H9 (cell line): ENCODE measurements at regions not wholly inside any gene's neighbourhood (a gene's known extent, or its start where the extent isn't known, plus 50 kb on each side); places are given as distances from the start of the nearest gene placed in this dataset.

Experiments
- DNase-seq: peaks from one replicate; pipeline ENCODE4 v3.0.0-alpha.2; 2017
- H2AFZ ChIP-seq: one replicate; pipeline ENCODE4 v1.6.1; 2013; ENCODE audit warnings: mild to moderate bottlenecking, low read length, control low read depth, moderate library complexity
- H2AK5ac ChIP-seq: 2 replicates; pipeline ENCODE4 v1.6.1; 2013; ENCODE audit warnings: low read length, control low read depth, mixed read lengths; ENCODE audit not compliant: insufficient read length
- H2BK120ac ChIP-seq: one replicate; pipeline ENCODE4 v1.6.1; 2013; ENCODE audit warnings: low read depth, mild to moderate bottlenecking, low read length, control low read depth, inconsistent platforms; ENCODE audit not compliant: poor library complexity, severe bottlenecking
- H2BK12ac ChIP-seq: 2 replicates; pipeline ENCODE4 v1.6.1; 2013; ENCODE audit warnings: low read length, control low read depth, mixed read lengths, low read depth; ENCODE audit not compliant: insufficient read length
- H2BK15ac ChIP-seq: 2 replicates; pipeline ENCODE4 v1.6.1; 2013; ENCODE audit warnings: low read depth, low read length, control low read depth
- H2BK20ac ChIP-seq: one replicate; pipeline ENCODE4 v1.6.1; 2013; ENCODE audit warnings: low read depth, mild to moderate bottlenecking, low read length, control low read depth, inconsistent platforms; ENCODE audit not compliant: poor library complexity, severe bottlenecking
- H2BK5ac ChIP-seq: 2 replicates; pipeline ENCODE4 v1.6.1; 2013; ENCODE audit warnings: low read length, control low read depth, mixed read lengths; ENCODE audit not compliant: insufficient read length
- H3K14ac ChIP-seq: 2 replicates; pipeline ENCODE4 v1.6.1; 2013; ENCODE audit warnings: low read length, control low read depth; ENCODE audit not compliant: insufficient read depth
- H3K18ac ChIP-seq: 2 replicates; pipeline ENCODE4 v1.6.1; 2013; ENCODE audit warnings: low read depth, mild to moderate bottlenecking, mixed read lengths, low read length, control low read depth; ENCODE audit not compliant: insufficient read length
- H3K23ac ChIP-seq: 2 replicates; pipeline ENCODE4 v1.6.1; 2013; ENCODE audit warnings: low read length, control low read depth, mixed read lengths, low read depth; ENCODE audit not compliant: insufficient read length
- H3K23me2 ChIP-seq: 2 replicates; pipeline ENCODE4 v1.6.1; 2013; ENCODE audit warnings: low read depth, mild to moderate bottlenecking, mixed read lengths, low read length, control low read depth; ENCODE audit not compliant: insufficient read length, poor library complexity, severe bottlenecking
- H3K27ac ChIP-seq: 2 replicates; pipeline ENCODE4 v1.5.1; 2013; ENCODE audit warnings: low read length, control low read depth, mixed read lengths, low read depth; ENCODE audit not compliant: insufficient read length
- H3K27me3 ChIP-seq: 2 replicates; pipeline ENCODE4 v1.6.1; 2013; ENCODE audit warnings: low read length, control low read depth, inconsistent platforms; ENCODE audit not compliant: insufficient read depth
- H3K4ac ChIP-seq: 2 replicates; pipeline ENCODE4 v1.6.1; 2013; ENCODE audit warnings: low read depth, mild to moderate bottlenecking, control low read depth, inconsistent platforms, low read length, moderate library complexity
- H3K4me1 ChIP-seq: 2 replicates; pipeline ENCODE4 v1.6.1; 2013; ENCODE audit warnings: low read length, control low read depth, inconsistent platforms; ENCODE audit not compliant: insufficient read depth
- H3K4me2 ChIP-seq: 2 replicates; pipeline ENCODE4 v1.6.1; 2013; ENCODE audit warnings: low read length, control low read depth, mixed read lengths; ENCODE audit not compliant: insufficient read length, insufficient read depth
- H3K56ac ChIP-seq: 2 replicates; pipeline ENCODE4 v1.6.1; 2013; ENCODE audit warnings: low read depth, mild to moderate bottlenecking, mixed read lengths, low read length, control low read depth; ENCODE audit not compliant: insufficient read length
- H3K79me1 ChIP-seq: 2 replicates; pipeline ENCODE4 v1.6.1; 2013; ENCODE audit warnings: low read depth, mild to moderate bottlenecking, moderate library complexity, low read length, control low read depth, inconsistent platforms; ENCODE audit not compliant: insufficient read depth, poor library complexity, severe bottlenecking
- H3K79me2 ChIP-seq: 2 replicates; pipeline ENCODE4 v1.6.1; 2013; ENCODE audit warnings: low read length, control low read depth, inconsistent platforms; ENCODE audit not compliant: insufficient read depth
- H3K9ac ChIP-seq: 2 replicates; pipeline ENCODE4 v1.6.1; 2013; ENCODE audit warnings: low read length, control low read depth, mixed read lengths; ENCODE audit not compliant: insufficient read length; ENCODE audit errors: extremely low read depth
- H3K9me3 ChIP-seq: one replicate; pipeline ENCODE4 v1.6.1; 2013; ENCODE audit warnings: low read depth, low read length, inconsistent platforms; ENCODE audit not compliant: control insufficient read depth
- H3T11ph ChIP-seq: one replicate; pipeline ENCODE4 v1.6.1; 2013; ENCODE audit warnings: mild to moderate bottlenecking, low read length, control low read depth, inconsistent platforms
- H4K20me1 ChIP-seq: one replicate; pipeline ENCODE4 v1.6.1; 2013; ENCODE audit not compliant: control insufficient read depth, insufficient read length, insufficient read depth
- H4K5ac ChIP-seq: 2 replicates; pipeline ENCODE4 v1.6.1; 2013; ENCODE audit warnings: low read depth, mild to moderate bottlenecking, mixed read lengths, low read length, control low read depth; ENCODE audit not compliant: insufficient read length
- H4K8ac ChIP-seq: replicated peaks from 2 replicates; pipeline ENCODE4 v1.6.1; 2013; ENCODE audit warnings: low read length, control low read depth, mixed read lengths, low read depth; ENCODE audit not compliant: insufficient read length
- H4K91ac ChIP-seq: 2 replicates; pipeline ENCODE4 v1.6.1; 2013; ENCODE audit warnings: low read depth, mild to moderate bottlenecking, moderate library complexity, mixed read lengths, low read length, control low read depth; ENCODE audit not compliant: insufficient read length
- H3K27ac Mint-ChIP-seq, 3 experiments: 2 replicates in 2 of 3; 3 replicates in 1 of 3; pipeline ENCODE4 v1.8.0; 2020 to 2021; ENCODE audit warnings: mixed read lengths in 3 of 3, mild to moderate bottlenecking in 1 of 3, moderate library complexity in 1 of 3
- H3K27me3 Mint-ChIP-seq: 2 replicates; pipeline ENCODE4 v1.8.0; 2021; ENCODE audit warnings: low read depth, mild to moderate bottlenecking, moderate library complexity, mixed read lengths
- H3K36me3 Mint-ChIP-seq, 3 experiments: 2 replicates in 2 of 3; 3 replicates in 1 of 3; pipeline ENCODE4 v1.8.0; 2020 to 2021; ENCODE audit warnings: low read depth in 3 of 3, mixed read lengths in 3 of 3; ENCODE audit not compliant: insufficient read depth in 1 of 3
- H3K4me1 Mint-ChIP-seq, 2 experiments: 2 replicates each; pipeline ENCODE4 v1.8.0; 2020; ENCODE audit warnings: mixed read lengths in 2 of 2
- H3K4me3 Mint-ChIP-seq, 2 experiments: 2 replicates in 1 of 2; 3 replicates in 1 of 2; pipeline ENCODE4 v1.8.0; 2020 to 2021; ENCODE audit warnings: mild to moderate bottlenecking in 2 of 2, mixed read lengths in 2 of 2, moderate library complexity in 1 of 2
- H3K9me3 Mint-ChIP-seq, 2 experiments: 2 replicates in 1 of 2; 3 replicates in 1 of 2; pipeline ENCODE4 v1.8.0; 2020; ENCODE audit warnings: mild to moderate bottlenecking in 2 of 2, mixed read lengths in 2 of 2, moderate library complexity in 1 of 2
- WGBS: extraction: QIAGEN DNeasy Blood & Tissue Kit; methylation state at CpG from one replicate; pipeline ENCODE4 v1.1.7; 2013; ENCODE audit warnings: missing lambda C conversion rate, low lambda C conversion rate, mixed read lengths; ENCODE audit not compliant: insufficient read length; ENCODE audit errors: extremely low coverage; 5-methylcytosine and 5-hydroxymethylcytosine counted together
- TF ChIP-seq, protein P1 (sequence below): fragments of 200-600 bp; sonication (generic); conservative IDR thresholded peaks from 3 replicates; pipeline ENCODE4 v1.8.0; 2021; ENCODE audit warnings: antibody characterized with exemption, mild to moderate bottlenecking

DNA sequence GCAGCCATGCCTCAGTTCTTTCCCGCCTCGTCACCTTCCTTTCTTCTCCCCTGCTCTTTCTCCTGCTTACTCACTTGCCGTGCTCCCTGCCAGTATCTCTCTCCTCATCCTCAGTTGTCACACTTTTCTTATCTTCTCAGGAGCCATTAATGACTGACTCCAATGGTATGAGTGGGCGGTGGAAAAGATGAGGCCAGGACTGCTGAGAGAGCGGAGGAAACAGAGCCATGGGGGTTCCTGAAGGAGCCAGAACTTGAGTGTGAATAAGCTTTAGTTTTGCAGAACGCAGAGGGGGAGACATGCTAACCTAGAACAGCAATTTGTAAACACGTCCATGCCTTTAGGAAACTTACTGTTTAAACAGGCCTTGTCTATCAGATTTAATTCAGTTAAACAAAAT, 126.5 kb downstream of the CHIC2 start:
- Histone ChIP-seq H3K27ac (no peak overlapping the region), H2BK5ac (no peak overlapping the region), H4K20me1 (no peaks in the 10 kb centered on the region), H3K79me1 (no peaks in the 10 kb centered on the region), H3K23me2 (no peaks in the 10 kb centered on the region), H3K14ac (no peak overlapping the region), H2AK5ac (no peak overlapping the region), H3K4me1 (no peaks in the 10 kb centered on the region), H3K23ac (no peak overlapping the region), H2BK20ac (no peak overlapping the region), H3K4me2 (no peak overlapping the region), H3K9me3 (no peaks in the 10 kb centered on the region), H3K56ac (no peak overlapping the region), H4K5ac (no peak overlapping the region), H2BK12ac (no peak overlapping the region), H4K8ac (no peak overlapping the region), H2BK120ac (no peak overlapping the region), H2AFZ (no peak overlapping the region), H2BK15ac (no peak overlapping the region), H3K18ac (no peak overlapping the region), H3K4ac (no peak overlapping the region), H4K91ac (no peak overlapping the region), H3K27me3 (no peaks in the 10 kb centered on the region), H3K79me2 (no peaks in the 10 kb centered on the region), H3K9ac (no peak overlapping the region), H3T11ph (no peak overlapping the region)
- Mint-ChIP-seq H3K36me3 (peaks cover 3 to 11% (median 6%) of the 10 kb centered on the region in 3 experiments; a peak in 5 of 7 replicates), H3K27me3 (peaks cover 5% of the 10 kb centered on the region; the same call in 1 of the 2 replicates), H3K27ac (no peak overlapping the region), H3K4me3 (no peak overlapping the region; a peak in 1 of 5 replicates), H3K4me1 (peaks cover 0 to 3% of the 10 kb centered on the region in 2 experiments; a peak in 1 of 4 replicates), H3K9me3 (peaks cover 19 to 24% of the 10 kb centered on the region in 2 experiments)
- TF ChIP-seq, protein P1, sequence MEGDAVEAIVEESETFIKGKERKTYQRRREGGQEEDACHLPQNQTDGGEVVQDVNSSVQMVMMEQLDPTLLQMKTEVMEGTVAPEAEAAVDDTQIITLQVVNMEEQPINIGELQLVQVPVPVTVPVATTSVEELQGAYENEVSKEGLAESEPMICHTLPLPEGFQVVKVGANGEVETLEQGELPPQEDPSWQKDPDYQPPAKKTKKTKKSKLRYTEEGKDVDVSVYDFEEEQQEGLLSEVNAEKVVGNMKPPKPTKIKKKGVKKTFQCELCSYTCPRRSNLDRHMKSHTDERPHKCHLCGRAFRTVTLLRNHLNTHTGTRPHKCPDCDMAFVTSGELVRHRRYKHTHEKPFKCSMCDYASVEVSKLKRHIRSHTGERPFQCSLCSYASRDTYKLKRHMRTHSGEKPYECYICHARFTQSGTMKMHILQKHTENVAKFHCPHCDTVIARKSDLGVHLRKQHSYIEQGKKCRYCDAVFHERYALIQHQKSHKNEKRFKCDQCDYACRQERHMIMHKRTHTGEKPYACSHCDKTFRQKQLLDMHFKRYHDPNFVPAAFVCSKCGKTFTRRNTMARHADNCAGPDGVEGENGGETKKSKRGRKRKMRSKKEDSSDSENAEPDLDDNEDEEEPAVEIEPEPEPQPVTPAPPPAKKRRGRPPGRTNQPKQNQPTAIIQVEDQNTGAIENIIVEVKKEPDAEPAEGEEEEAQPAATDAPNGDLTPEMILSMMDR, result no peak
- no CpG with 5 or more reads among the region's 7 CpGs for WGBS
- no peak for DNase-seq
